Activated T-helper 1 cell treated with Interleukin-2 at 50 U/mL for 16 hours (primary cell): ENCODE measurements at regions not wholly inside any gene's neighbourhood (a gene's known extent, or its start where the extent isn't known, plus 50 kb on each side); places are given as distances from the start of the nearest gene placed in this dataset.
"Not testable (repeated sequence)": the region's sequence is repeated elsewhere in the genome, so short reads cannot be mapped to it uniquely, and the experiment has no call there.

Source experiments
- DNase-seq: peaks from one replicate; pipeline ENCODE4 v3.0.0-alpha.2; 2020; ENCODE audit warnings: low read depth

- not testable (repeated sequence) for DNase-seq
Observed at GRCh38 chr9:64370344-64370743, 914.7 kb downstream of the FOXD4L5 start.

DNA sequence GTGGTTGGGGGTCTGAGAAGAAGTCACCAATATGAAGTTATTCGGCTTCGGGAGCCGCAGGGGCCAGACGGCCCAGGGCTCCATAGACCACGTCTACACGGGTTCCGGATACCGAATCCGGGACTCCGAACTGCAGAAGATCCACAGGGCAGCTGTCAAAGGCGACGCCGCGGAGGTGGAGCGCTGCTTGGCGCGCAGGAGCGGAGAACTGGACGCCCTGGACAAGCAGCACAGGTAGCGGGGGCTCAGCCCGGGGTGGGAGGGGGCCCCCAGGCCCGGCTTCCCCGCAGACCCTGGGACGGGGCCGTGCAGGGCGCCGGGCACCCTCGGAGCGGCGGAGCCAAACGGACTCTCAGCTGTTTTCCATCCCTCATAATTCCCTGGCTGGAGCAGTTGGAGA lies 915.4 kb downstream of the FOXD4L5 start:
- not testable (repeated sequence) for DNase-seq

- peak; percentile 74 for DNase-seq
Observed at GRCh38 chr9:64369114-64369513, 915.9 kb downstream of the FOXD4L5 start.

- DNase-seq, result not testable (repeated sequence)
Observed at GRCh38 chr9:64368644-64368942, 916.4 kb downstream of the FOXD4L5 start.

- DNase-seq, result not testable (repeated sequence)
Observed at GRCh38 chr9:64367826-64368643, 917.0 kb downstream of the FOXD4L5 start.
